ENCODE measurements at regions not wholly inside any gene's neighbourhood (a gene's known extent, or its start where the extent isn't known, plus 50 kb on each side); places are given as distances from the start of the nearest gene placed in this dataset.

- DNase-seq (ENCODE audit: low spot score) (no peak), ATAC-seq (no peak)
- intact Hi-C loops (cut with DNase I), result no loop called here
Observed at GRCh38 chr4:1473718-1474117, 67.5 kb upstream of the NKX1-1 start.

GRCh38 chr4:1472911-1473518 is 66.8 kb upstream of the NKX1-1 start:
- DNase-seq (ENCODE audit: low spot score) (peak; percentile 41), ATAC-seq (peak; percentile 20)
- intact Hi-C loops (cut with DNase I), result no loop called here

DNA sequence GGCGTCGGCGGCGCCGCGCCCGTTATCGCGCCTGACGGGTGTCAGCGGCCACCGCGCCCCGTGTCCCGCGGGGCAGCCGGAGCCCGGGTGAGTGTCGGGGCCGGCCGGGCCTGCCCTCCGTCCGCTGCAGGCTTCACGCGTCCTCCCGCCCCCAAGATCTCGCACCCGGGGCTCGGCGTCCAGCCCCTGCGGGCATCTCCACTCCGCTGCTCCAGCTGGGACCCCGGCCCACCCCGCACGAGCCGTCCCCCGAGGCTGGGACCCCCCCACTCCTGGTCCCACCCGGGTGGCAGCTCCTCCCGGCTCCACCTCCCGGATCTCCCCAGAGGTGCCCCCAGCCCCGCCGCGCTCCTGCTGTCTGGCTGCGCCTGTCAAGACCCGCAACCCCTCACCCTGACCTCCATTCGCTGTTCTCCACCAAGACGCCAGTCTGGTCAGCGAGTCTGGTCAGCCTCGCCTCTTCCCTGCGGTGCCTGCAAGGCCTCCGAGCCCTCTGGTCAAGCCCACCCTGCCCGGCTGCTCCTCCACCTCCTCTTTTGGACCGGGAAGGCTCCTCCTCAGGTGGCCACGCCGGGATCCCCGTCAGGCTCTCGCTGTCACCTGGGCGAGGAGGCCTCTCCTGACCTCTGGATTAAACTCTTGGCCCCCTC is 66.0 kb upstream of the NKX1-1 start:
- no peak for ATAC-seq
- DNase-seq (ENCODE audit: low spot score), result peak; percentile 51

DNA sequence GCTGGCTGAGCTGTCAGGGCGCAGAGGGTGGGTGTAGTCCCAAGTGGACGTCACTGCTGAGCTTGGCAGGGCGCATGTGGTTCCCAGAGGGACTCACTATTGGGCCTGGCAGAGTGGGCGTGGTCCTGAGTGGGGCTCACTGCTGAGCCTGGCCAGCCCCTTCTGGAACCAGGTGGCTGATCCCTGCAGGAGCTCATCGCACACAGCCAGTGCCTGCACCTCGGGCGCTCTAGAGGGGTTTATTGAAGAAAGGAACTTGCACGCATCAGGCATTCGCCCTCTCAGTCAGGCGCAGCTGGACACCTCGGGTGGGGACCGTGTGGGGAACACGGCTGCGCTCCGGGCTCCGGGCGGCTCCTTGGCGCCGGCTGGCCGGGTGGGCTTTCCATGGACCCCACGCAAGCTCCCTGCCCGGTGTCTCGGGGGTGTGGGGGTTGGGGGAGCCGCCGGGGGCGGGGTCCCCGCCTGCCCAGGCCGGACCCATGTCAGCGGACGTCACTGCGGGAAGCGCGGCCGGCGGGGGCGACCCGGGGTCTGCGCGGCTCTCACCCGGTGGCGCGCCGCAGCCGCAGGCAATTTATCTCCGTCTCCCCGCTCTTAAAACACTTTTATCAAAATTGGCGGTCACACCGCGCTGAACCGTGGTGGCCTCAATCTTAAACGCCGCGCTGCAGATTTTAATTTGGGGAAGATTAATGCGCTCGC is 65.4 kb upstream of the NKX1-1 start:
- intact Hi-C loops (cut with DNase I), result no loop called here
- DNase-seq (ENCODE audit: low spot score), result no peak
- no peak for ATAC-seq

More for the DNA sequence above, 66.0 kb upstream of the NKX1-1 start:
- intact Hi-C loops (cut with DNase I), result no loop called here

DNA sequence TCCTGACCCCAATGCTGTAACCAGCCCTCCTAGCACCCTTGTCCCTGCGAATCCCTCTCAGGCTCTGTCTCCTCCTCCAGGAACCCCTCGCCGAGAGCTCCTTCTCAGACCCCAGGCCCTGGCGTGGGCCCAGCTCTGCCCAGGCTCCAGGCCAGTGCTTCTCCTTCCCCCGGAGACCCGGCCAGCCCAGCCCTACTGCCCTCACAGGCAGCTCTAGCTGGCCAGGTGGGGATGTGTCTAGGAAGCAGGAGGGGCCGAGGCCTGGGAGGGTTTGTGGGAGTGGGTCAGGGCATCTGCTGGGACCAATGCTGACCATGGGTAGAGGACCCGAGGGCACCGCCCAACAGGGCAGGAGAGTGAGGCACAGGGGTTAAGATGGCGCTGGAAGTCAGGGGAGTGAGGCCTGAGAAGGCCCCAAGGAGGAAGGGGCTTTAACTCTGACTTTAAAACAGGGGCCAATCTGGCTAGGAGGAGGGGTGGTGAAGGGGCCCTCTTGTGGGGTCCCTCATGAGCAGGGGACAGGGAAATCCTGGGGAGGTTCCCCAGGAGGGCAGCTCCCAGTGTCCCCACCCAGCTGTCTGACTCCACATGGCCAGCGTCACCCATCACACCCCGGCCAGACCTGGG is 64.7 kb upstream of the NKX1-1 start:
- ATAC-seq, result no peak
- peak; percentile 48 for DNase-seq (ENCODE audit: low spot score)
- intact Hi-C loops (cut with DNase I), result no loop called here

- peak; percentile 34 for DNase-seq (ENCODE audit: low spot score)
- no peak for ATAC-seq
- intact Hi-C loops (cut with DNase I), result no loop called here
Observed at GRCh38 chr4:1470393-1470670, 64.1 kb upstream of the NKX1-1 start.

- ATAC-seq, result no peak
- intact Hi-C loops (cut with DNase I), result no loop called here
- peak; percentile 33 for DNase-seq (ENCODE audit: low spot score)
Observed at GRCh38 chr4:1469607-1470392, 63.6 kb upstream of the NKX1-1 start.

DNA sequence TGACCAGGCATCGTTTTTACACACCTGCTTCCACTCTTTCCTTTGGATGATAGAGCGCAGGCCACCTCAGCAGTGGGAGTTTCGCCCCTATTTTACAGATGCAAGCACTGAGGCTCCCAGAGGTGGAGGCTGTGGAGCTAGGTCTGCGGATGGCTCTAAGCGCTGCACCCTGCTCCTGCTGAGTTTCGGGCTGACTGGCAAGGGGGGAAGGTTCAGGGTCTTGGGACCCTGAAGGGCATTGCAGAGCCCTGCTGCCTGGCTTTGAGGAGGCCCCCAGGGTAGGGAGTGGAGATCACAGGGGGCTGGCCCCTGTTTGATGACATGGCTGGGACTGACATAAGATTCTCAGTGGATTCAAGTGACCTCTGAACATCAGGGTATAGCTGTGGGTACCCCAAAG is 62.8 kb upstream of the NKX1-1 start:
- intact Hi-C loops (cut with DNase I), result no loop called here
- DNase-seq (ENCODE audit: low spot score) (no peak), ATAC-seq (no peak)

DNA sequence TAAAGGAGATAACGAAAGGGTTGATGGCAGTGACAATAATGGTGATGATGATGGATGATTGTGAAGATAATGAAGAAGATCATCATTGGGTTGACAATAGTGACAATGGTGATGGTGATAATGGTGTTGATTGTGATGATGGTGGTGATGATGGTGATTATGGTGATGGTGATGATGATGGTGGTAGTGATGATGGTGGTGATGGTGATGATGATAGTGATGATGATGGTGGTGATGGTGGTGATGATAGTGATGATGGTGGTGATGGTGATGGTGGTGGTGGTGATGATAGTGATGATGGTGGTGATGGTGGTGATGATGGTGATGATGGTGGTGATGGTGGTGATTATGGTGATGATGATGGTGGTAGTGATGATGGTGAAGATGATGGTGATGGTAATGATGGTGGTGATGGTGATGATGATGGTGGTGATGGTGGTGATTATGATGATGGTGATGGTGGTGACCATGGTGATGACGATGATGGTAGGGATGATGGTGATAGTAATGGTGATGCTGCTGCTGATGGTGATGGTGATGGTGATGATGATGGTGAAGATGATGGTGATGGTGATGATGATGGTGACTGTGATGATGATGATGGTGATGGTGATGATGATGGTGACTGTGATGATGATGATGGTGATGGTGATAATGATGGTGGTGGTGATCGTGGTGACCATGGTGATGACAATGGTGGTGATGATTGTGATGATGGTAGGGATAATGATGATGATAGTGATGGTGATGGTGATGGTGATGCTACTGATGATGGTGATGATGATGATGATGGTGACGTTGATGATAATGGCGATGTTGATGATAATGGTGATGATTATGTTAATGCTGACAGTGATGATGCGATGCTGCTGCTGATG is 61.6 kb upstream of the NKX1-1 start:
- intact Hi-C loops (cut with DNase I), result no loop called here
- ATAC-seq, result no peak
- DNase-seq (ENCODE audit: low spot score), result no peak

- intact Hi-C loops (cut with DNase I), result no loop called here
- DNase-seq (ENCODE audit: low spot score), result no peak
- no peak for ATAC-seq
Observed at GRCh38 chr4:1466863-1467165, 60.6 kb upstream of the NKX1-1 start.

DNA sequence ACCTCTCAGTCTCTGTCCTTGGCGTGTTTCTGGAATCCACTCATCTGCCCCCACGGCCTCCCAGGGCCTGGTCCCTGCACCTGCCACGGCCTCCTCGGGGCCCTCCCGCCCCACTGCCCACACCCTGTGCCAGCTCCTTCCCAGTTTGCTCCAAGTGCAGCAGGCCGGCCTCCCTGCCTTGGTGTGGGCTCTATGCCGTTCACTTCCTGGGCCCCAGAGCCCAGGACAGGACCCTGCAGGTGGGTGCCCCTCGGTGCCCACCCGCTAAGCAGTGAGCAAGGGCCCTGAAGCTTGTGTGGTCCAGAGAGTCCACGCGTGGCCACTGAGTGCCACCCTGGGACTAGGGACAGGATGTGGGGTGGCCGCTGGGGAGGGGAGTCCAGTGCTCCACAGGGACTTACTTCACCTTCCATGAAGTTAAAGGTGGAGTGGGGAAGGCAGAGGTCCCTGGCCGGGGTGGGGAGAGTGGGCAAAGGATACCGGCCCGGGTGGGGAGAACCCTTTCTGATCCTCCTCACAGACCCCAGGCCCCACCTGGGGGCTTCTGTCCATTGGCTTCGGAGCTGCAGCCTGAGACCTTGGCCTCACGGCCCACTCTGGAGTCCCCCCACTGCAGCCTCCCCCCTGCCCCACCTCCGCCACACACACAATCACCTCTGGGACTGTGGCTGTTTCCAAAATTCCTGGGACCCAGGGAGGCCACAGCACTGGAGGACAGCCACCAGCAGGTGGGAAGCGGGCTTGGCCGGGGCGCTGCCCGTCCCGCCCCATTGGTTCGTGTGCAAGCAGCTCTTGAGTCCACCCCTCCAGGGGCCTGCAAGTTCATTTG is 60.0 kb upstream of the NKX1-1 start:
- DNase-seq (ENCODE audit: low spot score) (peak; percentile 45), ATAC-seq (no peak)
- intact Hi-C loops (cut with DNase I), result no loop called here

GRCh38 chr4:1465173-1466033 is 59.2 kb upstream of the NKX1-1 start:
- DNase-seq (ENCODE audit: low spot score) (peak; percentile 25), ATAC-seq (no peak)

GRCh38 chr4:1464581-1465171 is 58.4 kb upstream of the NKX1-1 start:
- no peak for DNase-seq (ENCODE audit: low spot score)
- intact Hi-C loops (cut with DNase I), result no loop called here
- ATAC-seq, result no peak

More at GRCh38 chr4:1465173-1466033, 59.2 kb upstream of the NKX1-1 start:
- intact Hi-C loops (cut with DNase I), result no loop called here

GRCh38 chr4:1463927-1464540 is 57.8 kb upstream of the NKX1-1 start:
- intact Hi-C loops (cut with DNase I), result no loop called here
- no peak for ATAC-seq
- DNase-seq (ENCODE audit: low spot score), result no peak

DNA sequence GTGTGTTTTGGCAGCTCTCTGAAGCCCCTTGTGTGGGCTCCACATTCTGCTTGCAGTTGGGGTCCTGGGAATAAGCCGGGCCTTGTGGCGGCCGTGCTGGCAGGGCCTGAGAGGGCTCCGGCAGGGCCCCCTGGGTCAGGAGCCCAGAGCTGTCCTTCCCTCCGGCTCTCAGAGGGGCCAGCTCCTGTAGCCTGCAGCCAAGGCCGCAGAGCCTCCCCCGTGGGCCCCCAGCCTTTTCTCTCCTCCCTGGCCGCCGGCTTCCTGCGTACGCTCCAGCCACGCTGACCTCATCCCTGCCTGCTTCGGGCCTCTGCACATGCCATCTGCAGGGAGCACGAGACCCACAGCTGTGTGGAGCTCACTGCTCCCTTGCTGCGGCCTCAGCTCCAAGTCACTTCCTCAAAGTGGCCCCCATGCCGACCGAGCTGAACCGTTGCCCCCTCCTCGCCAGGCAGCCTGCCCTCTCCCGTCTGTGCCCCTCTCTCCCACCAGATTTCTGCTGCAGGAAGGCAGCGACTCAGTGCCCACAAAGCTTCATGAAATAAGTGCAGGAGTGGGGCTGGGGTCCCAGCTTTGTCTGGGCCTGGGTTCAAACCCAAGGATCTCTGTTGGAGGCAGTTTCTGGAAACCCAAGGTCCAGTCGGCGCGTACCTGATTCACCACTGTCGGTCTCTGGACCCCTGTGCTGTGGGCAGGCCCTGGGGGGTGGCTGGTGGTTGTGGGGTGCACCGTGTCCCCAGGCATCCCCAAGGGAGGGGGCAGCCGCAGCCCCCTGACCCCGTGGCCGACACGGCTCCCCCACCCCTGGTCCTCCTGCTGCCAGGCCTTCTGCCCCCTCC is 57.1 kb upstream of the NKX1-1 start:
- DNase-seq (ENCODE audit: low spot score), result no peak
- ATAC-seq, result peak; percentile 53
- intact Hi-C loops (cut with DNase I), result no loop called here

DNA sequence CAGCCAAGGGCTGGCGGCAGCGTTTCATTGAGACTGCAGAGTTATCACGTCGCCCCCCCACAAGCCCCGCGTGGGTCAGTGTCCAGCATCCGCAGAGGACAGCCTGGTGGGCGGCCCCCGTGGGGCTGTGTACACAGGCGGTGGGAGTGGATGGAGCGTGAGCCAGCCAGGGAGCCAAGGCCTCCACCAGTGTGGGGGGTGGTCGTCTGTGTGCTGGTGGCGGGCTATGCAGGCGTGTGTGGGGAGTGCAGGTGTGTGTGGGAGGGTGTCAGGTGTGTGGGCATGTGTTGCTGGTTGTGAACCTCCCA is 56.5 kb upstream of the NKX1-1 start:
- intact Hi-C loops (cut with DNase I), result no loop called here
- no peak for DNase-seq (ENCODE audit: low spot score)
- no peak for ATAC-seq
